ENCODE measurements at regions not wholly inside any gene's neighbourhood (a gene's known extent, or its start where the extent isn't known, plus 50 kb on each side); places are given as distances from the start of the nearest gene placed in this dataset.

DNA sequence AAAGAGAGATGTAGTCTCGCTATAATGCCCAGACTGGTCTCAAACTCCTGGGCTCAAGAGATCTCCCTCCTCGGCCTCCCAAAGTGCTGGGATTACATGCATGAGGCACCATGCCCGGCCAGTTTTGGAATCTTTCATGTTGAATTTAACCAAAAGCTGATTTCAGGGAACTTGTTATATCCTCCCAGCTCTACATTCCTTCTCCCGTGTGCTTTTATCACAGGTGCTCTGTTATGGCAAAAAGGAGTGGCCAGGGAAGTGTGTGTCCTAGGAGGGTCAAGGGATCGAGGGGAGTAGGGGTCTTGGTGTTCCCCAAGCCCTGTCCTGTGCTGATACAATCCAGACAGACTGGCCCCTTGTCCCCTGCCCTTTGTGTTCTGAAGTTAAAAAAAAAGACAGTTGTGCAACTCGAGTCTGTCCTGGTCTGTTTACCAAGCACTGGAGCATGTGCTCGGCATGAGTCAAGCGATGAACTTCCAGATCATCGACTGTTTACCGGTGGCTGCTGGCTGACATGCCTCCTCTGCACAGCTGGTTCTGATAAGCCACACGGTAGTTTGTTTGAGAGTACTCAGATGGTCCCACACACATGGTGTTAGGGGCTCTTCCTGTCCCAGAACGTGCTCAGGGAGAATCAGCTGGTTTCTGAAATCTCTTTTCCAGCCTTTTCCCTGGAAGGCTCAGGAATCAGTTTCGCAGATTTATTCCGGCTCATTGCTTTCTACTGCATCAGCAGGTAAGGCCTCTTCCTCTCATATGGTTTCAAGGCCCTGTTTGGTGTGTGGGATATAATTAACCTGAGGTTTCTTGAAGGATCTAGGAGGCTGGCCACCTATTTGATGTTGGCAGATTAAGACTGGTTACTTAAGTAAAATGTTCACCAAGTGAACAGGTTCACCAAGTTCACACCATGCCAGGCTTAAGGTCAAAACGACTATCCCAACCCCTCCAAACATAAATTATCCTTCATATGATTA is 52.6 kb upstream of the NAA20 start:
- no peak for TF ChIP-seq TOX (CRISPR knock-in tag; IDR thresholded peaks at IDR 0.05; ENCODE audit: borderline replicate concordance)
- ATAC-seq = peak; percentile 84

DNA sequence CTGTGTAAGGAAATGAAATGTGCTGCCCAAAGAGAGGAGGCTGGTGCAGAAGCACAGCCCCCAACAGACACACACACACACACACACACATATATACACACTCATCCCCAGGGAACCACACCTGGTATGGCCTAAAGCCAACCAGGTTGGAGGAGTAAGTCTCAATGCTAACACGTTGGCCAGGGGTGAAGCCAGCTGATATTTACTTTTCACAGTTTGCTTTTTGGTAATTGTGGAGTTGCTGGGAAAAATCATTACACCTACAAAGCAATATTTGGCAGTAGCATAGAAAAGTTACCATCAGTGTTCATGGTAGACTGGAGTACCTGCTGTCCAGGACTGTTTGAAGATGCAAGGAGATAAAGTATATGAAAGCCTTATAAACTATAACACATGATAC is 50.3 kb upstream of the NAA20 start:
- ATAC-seq = no peak
- TF ChIP-seq ZNF70 (CRISPR knock-in tag; IDR thresholded peaks at IDR 0.05) (no peak), CSRNP3 (CRISPR knock-in tag; IDR thresholded peaks at IDR 0.05) (no peak), RARB (CRISPR knock-in tag; IDR thresholded peaks at IDR 0.05) (no peak), POU6F1 (CRISPR knock-in tag; IDR thresholded peaks at IDR 0.05; ENCODE audit: borderline replicate concordance, low read depth) (no peak)
